ENCODE measurements at regions not wholly inside any gene's neighbourhood (a gene's known extent, or its start where the extent isn't known, plus 50 kb on each side); places are given as distances from the start of the nearest gene placed in this dataset.

DNA sequence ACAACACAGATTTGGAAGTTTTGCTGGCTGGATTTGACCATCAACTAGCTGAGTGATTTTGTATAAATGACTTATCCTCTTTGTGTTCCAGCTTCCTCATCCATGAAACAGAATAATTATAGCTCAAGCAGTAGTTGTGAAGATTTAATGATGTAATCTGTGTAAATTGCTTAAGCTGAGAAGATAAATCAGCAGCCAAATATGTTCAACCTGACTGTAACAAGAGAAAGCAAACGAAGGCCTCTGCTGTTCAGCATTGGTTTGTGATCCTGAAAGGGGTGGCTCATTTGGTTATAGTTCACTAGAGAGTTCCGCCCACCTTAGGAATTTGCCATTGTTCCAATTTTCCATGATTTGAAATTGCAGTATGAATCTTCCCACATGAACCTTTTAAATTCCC is 75.7 kb upstream of the CCDC112 start:
- DNase-seq (ENCODE audit: low read depth) = peak; percentile 14
- TF ChIP-seq CTCF (IDR thresholded peaks at IDR 0.05; ENCODE audit: insufficient read depth, low read depth, low read length) = no peak
- no peak overlapping the region for H3K4me3 ChIP-seq (ENCODE audit: low read depth, low read length)

DNA sequence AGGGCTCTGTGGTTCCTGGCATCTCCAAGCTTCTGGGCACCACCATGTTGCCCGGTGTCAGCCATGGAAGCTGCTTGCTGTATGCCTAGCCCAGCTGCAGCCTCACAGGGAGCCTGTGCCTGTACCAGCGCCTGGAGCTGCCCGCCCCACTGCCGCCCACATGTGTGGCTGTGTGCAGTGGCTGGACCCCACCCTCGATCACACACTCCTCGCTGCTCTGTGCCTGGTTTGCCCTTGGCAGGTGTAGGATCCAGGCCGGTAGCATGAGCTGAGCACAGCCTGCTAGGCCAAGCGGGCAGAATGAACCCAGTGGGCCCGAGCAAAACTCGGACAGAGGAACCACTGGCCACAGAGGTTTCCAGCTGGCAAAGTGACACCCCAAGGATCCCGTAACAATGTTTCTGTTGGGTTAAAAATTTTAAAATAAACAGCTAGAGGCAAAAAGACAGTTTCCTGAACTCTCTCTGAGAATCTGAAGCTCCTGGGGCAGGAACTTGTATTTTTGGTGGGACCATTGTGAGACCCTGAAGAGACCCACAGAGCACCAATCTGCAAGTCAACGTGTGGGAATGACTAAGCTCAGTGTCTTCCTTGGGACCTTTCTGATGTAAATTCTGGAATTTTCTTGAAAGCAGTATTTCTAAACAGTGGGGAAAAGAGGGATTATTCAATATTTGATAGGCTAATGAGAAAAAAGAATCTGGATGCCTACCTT is 73.1 kb upstream of the CCDC112 start:
- H3K4me3 ChIP-seq (ENCODE audit: low read depth, low read length) = no peak overlapping the region
- no peak for DNase-seq (ENCODE audit: low read depth)
- no peak for TF ChIP-seq CTCF (IDR thresholded peaks at IDR 0.05; ENCODE audit: insufficient read depth, low read depth, low read length)

DNA sequence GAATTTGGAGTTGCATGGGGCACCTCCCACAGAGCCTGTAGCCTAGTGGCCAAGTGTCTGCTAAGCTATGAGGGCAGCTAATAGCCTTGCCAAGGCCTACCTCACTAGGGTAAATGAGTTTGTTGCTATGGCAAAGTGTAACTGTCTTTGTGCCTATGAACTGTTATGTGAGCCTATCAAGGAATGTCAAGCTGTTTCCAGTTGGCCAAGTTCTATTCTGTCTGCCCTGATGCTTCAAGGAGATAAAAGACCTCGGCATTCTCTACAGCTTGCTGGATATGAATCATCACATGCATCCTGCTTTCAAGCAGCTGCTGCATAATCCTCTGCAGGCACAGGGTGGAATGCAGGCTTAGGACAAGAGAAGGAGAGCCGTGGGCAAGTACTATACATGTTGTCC is 69.8 kb upstream of the CCDC112 start:
- H3K4me3 ChIP-seq (ENCODE audit: low read depth, low read length) = no peak overlapping the region
- no peak for TF ChIP-seq CTCF (IDR thresholded peaks at IDR 0.05; ENCODE audit: insufficient read depth, low read depth, low read length)
- DNase-seq (ENCODE audit: low read depth) = peak; percentile 92

GRCh38 chr5:115363879-115364278 is 67.4 kb upstream of the CCDC112 start:
- no peak for DNase-seq (ENCODE audit: low read depth)
- TF ChIP-seq CTCF (IDR thresholded peaks at IDR 0.05; ENCODE audit: insufficient read depth, low read depth, low read length) = no peak
- no peak overlapping the region for H3K4me3 ChIP-seq (ENCODE audit: low read depth, low read length)

DNA sequence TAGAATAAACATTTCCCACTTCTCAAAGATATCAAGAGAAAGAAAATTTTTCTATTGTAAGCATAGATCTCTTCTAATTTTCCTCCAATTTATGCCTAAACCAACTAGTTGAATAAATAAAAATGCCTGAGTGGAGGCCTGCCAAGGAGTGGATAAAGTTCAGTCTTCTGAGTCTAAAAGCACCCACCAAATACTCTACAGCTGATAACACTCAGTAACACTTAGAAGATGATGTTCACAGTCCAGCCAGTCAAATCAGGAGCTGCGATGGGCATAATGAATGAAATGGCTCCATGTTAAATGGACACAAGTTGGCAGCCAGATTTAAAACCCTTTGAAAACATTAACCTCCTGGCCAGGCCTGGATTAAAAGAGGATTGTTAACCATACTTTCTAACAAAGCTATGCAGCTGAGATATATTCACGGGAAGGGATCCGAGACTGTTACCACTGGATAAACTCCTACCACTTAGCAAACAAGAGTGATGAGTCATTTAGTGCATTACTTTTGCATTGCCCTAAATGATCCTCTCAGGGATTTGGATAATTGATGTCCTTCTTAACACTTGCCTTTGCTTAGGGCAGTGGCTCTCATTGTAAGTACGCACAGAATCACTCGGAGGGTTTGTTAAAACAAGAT is 63.7 kb upstream of the CCDC112 start:
- no peak for TF ChIP-seq CTCF (IDR thresholded peaks at IDR 0.05; ENCODE audit: insufficient read depth, low read depth, low read length)
- no peak overlapping the region for H3K4me3 ChIP-seq (ENCODE audit: low read depth, low read length)
- DNase-seq (ENCODE audit: low read depth) = peak; percentile 45

- DNase-seq (ENCODE audit: low read depth) = no peak
- TF ChIP-seq CTCF (IDR thresholded peaks at IDR 0.05; ENCODE audit: insufficient read depth, low read depth, low read length) = no peak
- H3K4me3 ChIP-seq (ENCODE audit: low read depth, low read length) = no peak overlapping the region
Measured at GRCh38 chr5:115355767-115356381, 59.4 kb upstream of the CCDC112 start.

Data from fibroblast of villous mesenchyme (primary cell).